WTC11 (cell line): ENCODE measurements at regions not wholly inside any gene's neighbourhood (a gene's known extent, or its start where the extent isn't known, plus 50 kb on each side); places are given as distances from the start of the nearest gene placed in this dataset.

Experiments used
- CTCF ChIP-seq: fragments of 200-600 bp; IDR thresholded peaks from 2 replicates; pipeline ENCODE4 v1.8.0; 2022; ENCODE audit warnings: antibody characterized with exemption
- FOXJ3 ChIP-seq: sonication (generic); formaldehyde crosslinking; IDR thresholded peaks from 2 replicates; pipeline ENCODE4 v1.9.0; 2021; ENCODE audit warnings: missing genetic modification reagents, mild to moderate bottlenecking, borderline replicate concordance
- SMAD3 ChIP-seq: sonication (generic); formaldehyde crosslinking; IDR thresholded peaks from 2 replicates; pipeline ENCODE4 v1.8.0; 2022; ENCODE audit warnings: missing genetic modification reagents, mild to moderate bottlenecking, borderline replicate concordance
- SP1 ChIP-seq: sonication (generic); formaldehyde crosslinking; conservative IDR thresholded peaks from 2 replicates; pipeline ENCODE4 v1.8.1; 2022; ENCODE audit warnings: missing genetic modification reagents
- STAT6 ChIP-seq: sonication (generic); formaldehyde crosslinking; conservative IDR thresholded peaks from 2 replicates; pipeline ENCODE4 v1.8.1; 2023; ENCODE audit warnings: mild to moderate bottlenecking, low read depth, missing genetic modification reagents, moderate library complexity
- TCF7 ChIP-seq: sonication (generic); formaldehyde crosslinking; IDR thresholded peaks from 2 replicates; pipeline ENCODE4 v1.8.0; 2022; ENCODE audit warnings: mild to moderate bottlenecking, low read depth, missing genetic modification reagents, moderate library complexity
- TP53 ChIP-seq: sonication (generic); formaldehyde crosslinking; IDR thresholded peaks from 2 replicates; pipeline ENCODE4 v1.8.1; 2023; ENCODE audit warnings: mild to moderate bottlenecking, missing genetic modification reagents
- ZNF121 ChIP-seq: sonication (generic); formaldehyde crosslinking; IDR thresholded peaks from 2 replicates; pipeline ENCODE4 v1.8.0; 2023; ENCODE audit warnings: missing genetic modification reagents
- ZNF232 ChIP-seq: sonication (generic); formaldehyde crosslinking; IDR thresholded peaks from 2 replicates; pipeline ENCODE4 v1.8.0; 2022; ENCODE audit warnings: mild to moderate bottlenecking, missing genetic modification reagents
- TF ChIP-seq, protein P1 (sequence below): sonication (generic); formaldehyde crosslinking; IDR thresholded peaks from 2 replicates; pipeline ENCODE4 v1.8.1; 2022; ENCODE audit warnings: low read depth, missing genetic modification reagents, borderline replicate concordance
- TF ChIP-seq, protein P2 (sequence below): sonication (generic); formaldehyde crosslinking; IDR thresholded peaks from 2 replicates; pipeline ENCODE4 v1.8.1; 2023; ENCODE audit warnings: mild to moderate bottlenecking, missing genetic modification reagents, moderate library complexity
- TF ChIP-seq, protein P3 (sequence below): sonication (generic); formaldehyde crosslinking; IDR thresholded peaks from 2 replicates; pipeline ENCODE4 v1.8.1; 2023; ENCODE audit warnings: mild to moderate bottlenecking, missing genetic modification reagents, moderate library complexity

DNA sequence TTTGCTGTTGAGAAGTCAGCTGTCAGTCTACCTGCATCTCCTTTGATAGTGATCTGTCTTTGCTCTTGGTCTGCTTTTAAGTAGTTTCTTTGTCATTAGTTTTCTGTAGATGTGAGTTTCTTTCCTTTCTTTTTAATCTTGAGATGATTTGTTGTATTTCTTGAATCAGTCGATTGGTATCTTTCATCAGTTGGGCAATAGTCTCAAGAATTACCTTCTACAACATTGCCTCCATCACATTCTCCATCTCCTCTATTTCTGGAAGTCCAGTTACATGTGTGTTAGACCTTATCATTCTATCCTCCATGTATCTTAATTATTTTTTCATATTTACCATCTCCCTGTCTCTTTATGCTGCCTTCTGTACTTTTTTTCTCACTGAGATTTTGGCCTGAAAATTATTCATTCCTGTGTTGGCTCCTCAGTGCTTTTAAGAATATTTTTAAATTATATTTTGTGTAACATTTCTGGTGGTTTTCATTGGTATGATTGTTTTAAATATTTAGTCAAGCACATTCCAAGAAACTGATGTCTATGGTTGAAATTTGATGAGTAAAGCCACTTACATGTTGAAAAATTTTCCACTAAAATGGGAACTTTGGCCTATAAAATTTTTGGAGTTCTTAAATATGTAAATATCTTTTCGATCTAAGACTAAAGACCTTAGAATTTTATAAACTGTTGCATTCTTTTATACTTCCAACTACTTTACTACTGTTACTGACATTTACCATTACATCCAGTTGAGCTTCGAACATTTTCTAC is 239.5 kb upstream of the MGAT5 start:
- TF ChIP-seq CTCF (no peak), SP1 (CRISPR knock-in tag) (no peak), TP53 (CRISPR knock-in tag) (no peak), ZNF232 (CRISPR knock-in tag) (no peak), STAT6 (CRISPR knock-in tag) (no peak), TCF7 (CRISPR knock-in tag) (no peak), FOXJ3 (CRISPR knock-in tag) (no peak), ZNF121 (no peak), SMAD3 (CRISPR knock-in tag) (no peak)
- TF ChIP-seq, protein P1, sequence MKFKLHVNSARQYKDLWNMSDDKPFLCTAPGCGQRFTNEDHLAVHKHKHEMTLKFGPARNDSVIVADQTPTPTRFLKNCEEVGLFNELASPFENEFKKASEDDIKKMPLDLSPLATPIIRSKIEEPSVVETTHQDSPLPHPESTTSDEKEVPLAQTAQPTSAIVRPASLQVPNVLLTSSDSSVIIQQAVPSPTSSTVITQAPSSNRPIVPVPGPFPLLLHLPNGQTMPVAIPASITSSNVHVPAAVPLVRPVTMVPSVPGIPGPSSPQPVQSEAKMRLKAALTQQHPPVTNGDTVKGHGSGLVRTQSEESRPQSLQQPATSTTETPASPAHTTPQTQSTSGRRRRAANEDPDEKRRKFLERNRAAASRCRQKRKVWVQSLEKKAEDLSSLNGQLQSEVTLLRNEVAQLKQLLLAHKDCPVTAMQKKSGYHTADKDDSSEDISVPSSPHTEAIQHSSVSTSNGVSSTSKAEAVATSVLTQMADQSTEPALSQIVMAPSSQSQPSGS = no peak
- TF ChIP-seq, protein P2, sequence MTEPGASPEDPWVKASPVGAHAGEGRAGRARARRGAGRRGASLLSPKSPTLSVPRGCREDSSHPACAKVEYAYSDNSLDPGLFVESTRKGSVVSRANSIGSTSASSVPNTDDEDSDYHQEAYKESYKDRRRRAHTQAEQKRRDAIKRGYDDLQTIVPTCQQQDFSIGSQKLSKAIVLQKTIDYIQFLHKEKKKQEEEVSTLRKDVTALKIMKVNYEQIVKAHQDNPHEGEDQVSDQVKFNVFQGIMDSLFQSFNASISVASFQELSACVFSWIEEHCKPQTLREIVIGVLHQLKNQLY (CRISPR knock-in tag) = no peak
- TF ChIP-seq, protein P3, sequence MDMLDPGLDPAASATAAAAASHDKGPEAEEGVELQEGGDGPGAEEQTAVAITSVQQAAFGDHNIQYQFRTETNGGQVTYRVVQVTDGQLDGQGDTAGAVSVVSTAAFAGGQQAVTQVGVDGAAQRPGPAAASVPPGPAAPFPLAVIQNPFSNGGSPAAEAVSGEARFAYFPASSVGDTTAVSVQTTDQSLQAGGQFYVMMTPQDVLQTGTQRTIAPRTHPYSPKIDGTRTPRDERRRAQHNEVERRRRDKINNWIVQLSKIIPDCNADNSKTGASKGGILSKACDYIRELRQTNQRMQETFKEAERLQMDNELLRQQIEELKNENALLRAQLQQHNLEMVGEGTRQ (CRISPR knock-in tag) = no peak
